PC-9 (cell line): ENCODE measurements at regions not wholly inside any gene's neighbourhood (a gene's known extent, or its start where the extent isn't known, plus 50 kb on each side); places are given as distances from the start of the nearest gene placed in this dataset.

ENCODE experiments used
- CTCF ChIP-seq: fragments of 200-600 bp; sonication (generic); conservative IDR thresholded peaks from 2 replicates; pipeline ENCODE4 v1.6.1; 2017; ENCODE audit warnings: mixed run types, antibody characterized with exemption, mild to moderate bottlenecking, moderate library complexity
- EZH2 ChIP-seq: fragments of 200-600 bp; sonication (generic); IDR thresholded peaks from 2 replicates; pipeline ENCODE4 v1.8.0; 2017; ENCODE audit warnings: antibody characterized with exemption, low read depth

- TF ChIP-seq CTCF (no peak), EZH2 (no peak)
Observed at GRCh38 chr3:107217172-107217571, 160.1 kb upstream of the CCDC54 start.
